ENCODE measurements at regions not wholly inside any gene's neighbourhood (a gene's known extent, or its start where the extent isn't known, plus 50 kb on each side); places are given as distances from the start of the nearest gene placed in this dataset.

DNA sequence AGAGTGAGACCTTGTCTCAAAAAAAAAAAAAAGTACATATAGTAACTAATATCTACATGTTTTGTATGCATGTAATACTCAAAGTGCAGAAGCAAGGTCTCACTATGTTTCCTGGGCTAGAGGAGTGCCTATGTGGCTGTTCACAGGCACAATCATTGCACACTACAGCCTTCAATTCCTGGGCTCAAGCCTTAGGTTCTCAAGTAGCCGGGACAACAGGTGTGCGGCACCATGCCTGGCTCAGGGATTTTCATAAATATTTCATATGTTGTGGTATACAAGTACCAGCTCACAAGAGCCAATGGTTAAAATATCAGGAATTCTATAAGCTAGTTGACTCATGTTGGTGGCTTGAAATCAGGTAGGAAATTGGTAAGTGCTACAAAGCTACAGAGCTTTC is 94.8 kb downstream of the LARP7 start:
- TF ChIP-seq, protein P1, sequence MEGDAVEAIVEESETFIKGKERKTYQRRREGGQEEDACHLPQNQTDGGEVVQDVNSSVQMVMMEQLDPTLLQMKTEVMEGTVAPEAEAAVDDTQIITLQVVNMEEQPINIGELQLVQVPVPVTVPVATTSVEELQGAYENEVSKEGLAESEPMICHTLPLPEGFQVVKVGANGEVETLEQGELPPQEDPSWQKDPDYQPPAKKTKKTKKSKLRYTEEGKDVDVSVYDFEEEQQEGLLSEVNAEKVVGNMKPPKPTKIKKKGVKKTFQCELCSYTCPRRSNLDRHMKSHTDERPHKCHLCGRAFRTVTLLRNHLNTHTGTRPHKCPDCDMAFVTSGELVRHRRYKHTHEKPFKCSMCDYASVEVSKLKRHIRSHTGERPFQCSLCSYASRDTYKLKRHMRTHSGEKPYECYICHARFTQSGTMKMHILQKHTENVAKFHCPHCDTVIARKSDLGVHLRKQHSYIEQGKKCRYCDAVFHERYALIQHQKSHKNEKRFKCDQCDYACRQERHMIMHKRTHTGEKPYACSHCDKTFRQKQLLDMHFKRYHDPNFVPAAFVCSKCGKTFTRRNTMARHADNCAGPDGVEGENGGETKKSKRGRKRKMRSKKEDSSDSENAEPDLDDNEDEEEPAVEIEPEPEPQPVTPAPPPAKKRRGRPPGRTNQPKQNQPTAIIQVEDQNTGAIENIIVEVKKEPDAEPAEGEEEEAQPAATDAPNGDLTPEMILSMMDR (IDR thresholded peaks at IDR 0.05) = no peak

DNA sequence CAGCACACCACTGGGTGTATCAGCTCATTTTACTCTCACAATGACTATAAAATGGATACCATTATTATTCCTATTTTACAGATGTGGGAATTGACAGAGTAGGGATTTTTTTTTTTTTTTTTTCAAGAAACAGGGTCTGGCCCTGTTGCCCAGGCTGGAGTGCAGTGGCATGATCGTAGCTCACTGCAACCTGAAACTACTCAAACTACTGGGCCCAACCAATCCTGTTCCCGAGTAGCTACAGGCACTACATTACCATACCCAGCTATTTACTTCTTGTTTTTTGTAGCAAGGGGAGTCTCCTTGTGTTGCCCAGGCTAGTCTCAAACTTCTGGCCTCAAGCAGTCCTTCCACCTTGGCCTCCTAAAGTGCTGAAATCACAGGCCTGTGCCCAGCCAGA is 95.2 kb downstream of the LARP7 start:
- no peaks in the 10 kb centered on the region for H3K4me1 ChIP-seq (ENCODE audit: control insufficient read depth in 1 of 2, low read depth in 2 of 2)
- H3K36me3 ChIP-seq = no peaks in the 10 kb centered on the region
- no peak overlapping the region for H3K4me3 ChIP-seq

More for the DNA sequence above, 94.8 kb downstream of the LARP7 start:
- DNase-seq (ENCODE audit: low spot score) (no peak), ATAC-seq (ENCODE audit: insufficient number of reproducible peaks, low FRiP score, low read depth) (no peak)
- no peak overlapping the region for H3K27ac ChIP-seq
- H3K36me3 ChIP-seq = no peaks in the 10 kb centered on the region
- no peaks in the 10 kb centered on the region for H3K27me3 ChIP-seq (replicated peaks; ENCODE audit: insufficient read depth)
- H3K4me3 ChIP-seq = no peak overlapping the region
- no peaks in the 10 kb centered on the region for H3K4me1 ChIP-seq (ENCODE audit: control insufficient read depth in 1 of 2, low read depth in 2 of 2)
- H3K9me3 ChIP-seq = no peaks in the 10 kb centered on the region

DNA sequence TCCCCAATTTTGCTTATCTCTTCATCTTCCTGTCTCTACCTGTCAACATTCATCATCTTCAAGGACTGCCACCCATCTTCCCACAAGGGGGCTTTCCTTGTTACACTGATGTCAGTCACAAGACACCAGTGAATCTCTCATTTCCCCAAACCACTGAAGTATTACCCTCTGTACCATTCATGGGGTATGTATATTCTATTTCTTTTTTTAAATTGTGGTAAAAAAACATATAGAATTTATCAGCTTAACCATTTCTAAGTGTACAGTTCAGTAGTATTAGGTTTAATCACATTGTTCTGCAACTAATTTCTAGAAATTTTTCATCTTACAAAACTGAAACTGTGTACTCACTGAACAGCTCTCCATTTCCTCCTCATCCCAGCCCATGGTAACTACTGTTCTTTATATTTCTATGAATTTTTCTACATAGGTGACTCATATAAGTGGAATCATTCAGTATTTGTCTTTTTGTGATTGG is 98.6 kb downstream of the LARP7 start:
- Histone ChIP-seq H3K4me3 (no peak overlapping the region), H3K4me1 (ENCODE audit: control insufficient read depth in 1 of 2, low read depth in 2 of 2) (no peaks in the 10 kb centered on the region), H3K27me3 (replicated peaks; ENCODE audit: insufficient read depth) (no peaks in the 10 kb centered on the region), H3K27ac (no peak overlapping the region), H3K36me3 (no peaks in the 10 kb centered on the region), H3K9me3 (no peaks in the 10 kb centered on the region)
- DNase-seq (ENCODE audit: low spot score) = no peak
- ATAC-seq (ENCODE audit: insufficient number of reproducible peaks, low FRiP score, low read depth) = no peak
- TF ChIP-seq, protein P1 (IDR thresholded peaks at IDR 0.05) = no peak

More for the DNA sequence above, 95.2 kb downstream of the LARP7 start:
- Histone ChIP-seq H3K27ac (no peak overlapping the region), H3K27me3 (replicated peaks; ENCODE audit: insufficient read depth) (no peaks in the 10 kb centered on the region), H3K9me3 (no peaks in the 10 kb centered on the region)
- TF ChIP-seq, protein P1 (IDR thresholded peaks at IDR 0.05) = no peak
- ATAC-seq (ENCODE audit: insufficient number of reproducible peaks, low FRiP score, low read depth) (no peak), DNase-seq (ENCODE audit: low spot score) (no peak)

DNA sequence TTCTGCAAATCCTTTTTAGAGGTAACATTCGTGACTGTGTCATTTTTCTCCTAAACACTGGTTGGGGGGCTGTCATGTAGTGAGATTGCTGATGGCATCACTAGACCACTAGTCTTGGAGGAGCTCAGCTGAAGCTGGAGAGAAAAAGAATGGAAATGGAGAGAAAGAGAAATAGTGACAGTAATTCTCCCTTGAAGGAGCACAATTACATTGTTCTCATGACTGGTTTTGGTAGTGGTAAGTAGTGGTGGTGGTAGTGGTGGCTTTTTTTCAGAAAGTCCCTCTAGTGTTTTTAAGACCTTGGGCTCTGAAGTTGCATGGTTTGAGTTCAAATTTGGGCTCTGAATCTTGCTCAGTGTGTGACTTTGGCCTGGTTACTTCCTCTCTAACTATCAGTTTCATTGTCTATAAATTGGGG is 99.8 kb downstream of the LARP7 start:
- Histone ChIP-seq H3K27me3 (replicated peaks; ENCODE audit: insufficient read depth) (no peaks in the 10 kb centered on the region), H3K4me1 (ENCODE audit: control insufficient read depth in 1 of 2, low read depth in 2 of 2) (no peaks in the 10 kb centered on the region), H3K4me3 (no peak overlapping the region), H3K9me3 (no peaks in the 10 kb centered on the region), H3K36me3 (no peaks in the 10 kb centered on the region), H3K27ac (no peak overlapping the region)
- DNase-seq (ENCODE audit: low spot score) (no peak), ATAC-seq (ENCODE audit: insufficient number of reproducible peaks, low FRiP score, low read depth) (no peak)
- TF ChIP-seq, protein P1 (IDR thresholded peaks at IDR 0.05) = no peak

DNA sequence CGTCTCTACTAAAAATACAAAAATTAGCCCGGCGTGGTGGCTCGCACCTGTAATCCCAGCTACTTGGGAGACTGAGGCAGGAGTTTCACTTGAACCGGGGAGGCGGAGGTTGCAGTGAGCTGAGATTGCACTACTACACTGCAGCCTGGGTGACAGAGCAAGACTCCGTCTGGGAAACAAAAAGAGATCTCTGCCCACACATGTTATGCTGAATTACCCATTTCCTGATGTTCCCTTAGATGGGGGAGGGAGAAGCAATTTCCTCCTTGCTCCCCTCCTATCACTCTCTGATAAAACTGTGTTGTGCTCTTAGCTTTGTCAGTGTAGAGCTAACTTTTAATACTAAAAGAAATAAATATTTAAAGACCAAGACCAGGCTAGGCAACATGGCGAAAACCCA is 102.5 kb downstream of the LARP7 start:
- TF ChIP-seq, protein P1 (IDR thresholded peaks at IDR 0.05) = no peak
- ATAC-seq (ENCODE audit: insufficient number of reproducible peaks, low FRiP score, low read depth) (no peak), DNase-seq (ENCODE audit: low spot score) (no peak)
- no peaks in the 10 kb centered on the region for H3K36me3 ChIP-seq
- H3K27me3 ChIP-seq (replicated peaks; ENCODE audit: insufficient read depth) = no peaks in the 10 kb centered on the region
- H3K27ac ChIP-seq = no peak overlapping the region
- H3K4me3 ChIP-seq = no peak overlapping the region
- H3K9me3 ChIP-seq = no peaks in the 10 kb centered on the region
- no peaks in the 10 kb centered on the region for H3K4me1 ChIP-seq (ENCODE audit: control insufficient read depth in 1 of 2, low read depth in 2 of 2)
